ENCODE measurements at regions not wholly inside any gene's neighbourhood (a gene's known extent, or its start where the extent isn't known, plus 50 kb on each side); places are given as distances from the start of the nearest gene placed in this dataset.

- TF ChIP-seq CTCF (optimal IDR thresholded peaks at IDR 0.05 in 1 of 3, IDR thresholded peaks at IDR 0.05 in 1 of 3, conservative IDR thresholded peaks at IDR 0.05 in 1 of 3; ENCODE audit: extremely low read depth in 1 of 3, insufficient read depth in 2 of 3, low read length in 3 of 3) = no peak
- no peak for TF ChIP-seq EZH2 (IDR thresholded peaks at IDR 0.05; ENCODE audit: low read length)
Observed at GRCh38 chr1:165063181-165063965, 293.1 kb downstream of the LMX1A start.

Measured in keratinocyte (primary cell).